ENCODE measurements at regions not wholly inside any gene's neighbourhood (a gene's known extent, or its start where the extent isn't known, plus 50 kb on each side); places are given as distances from the start of the nearest gene placed in this dataset.

GRCh38 chr13:30017880-30018279 is 167.5 kb upstream of the UBL3 start:
- Histone ChIP-seq H2AFZ (ENCODE audit: low read depth, low read length) (no peak overlapping the region), H3K79me2 (ENCODE audit: low read length) (no peaks in the 10 kb centered on the region), H3K27me3 (ENCODE audit: low read depth, low read length) (peaks cover 26% of the 10 kb centered on the region), H3K4me2 (ENCODE audit: low read length) (no peak overlapping the region), H3K9me3 (ENCODE audit: insufficient read depth, low read length) (no peaks in the 10 kb centered on the region), H3K27ac (ENCODE audit: low read length) (no peak overlapping the region), H3K9ac (ENCODE audit: low read length) (no peak overlapping the region), H3K36me3 (replicated peaks; ENCODE audit: low read depth, low read length) (no peaks in the 10 kb centered on the region), H3K4me1 (ENCODE audit: low read length) (peaks cover 14% of the 10 kb centered on the region), H3K4me3 (ENCODE audit: low read length) (no peak overlapping the region), H4K20me1 (ENCODE audit: insufficient read depth, low read length) (no peaks in the 10 kb centered on the region)
- TF ChIP-seq CTCF (IDR thresholded peaks at IDR 0.05; ENCODE audit: low read depth, low read length) (no peak), EZH2phosphoT487 (IDR thresholded peaks at IDR 0.05; ENCODE audit: low read depth) (no peak)

GRCh38 chr13:30016398-30016797 is 166.0 kb upstream of the UBL3 start:
- H3K9ac ChIP-seq (ENCODE audit: low read length): no peak overlapping the region
- H3K79me2 ChIP-seq (ENCODE audit: low read length): no peaks in the 10 kb centered on the region
- H3K4me3 ChIP-seq (ENCODE audit: low read length): no peak overlapping the region
- H3K4me1 ChIP-seq (ENCODE audit: low read length): peaks cover 6% of the 10 kb centered on the region
- H3K27me3 ChIP-seq (ENCODE audit: low read depth, low read length): peaks cover 26% of the 10 kb centered on the region
- H3K27ac ChIP-seq (ENCODE audit: low read length): no peak overlapping the region
- no peaks in the 10 kb centered on the region for H3K9me3 ChIP-seq (ENCODE audit: insufficient read depth, low read length)
- H3K36me3 ChIP-seq (replicated peaks; ENCODE audit: low read depth, low read length): no peaks in the 10 kb centered on the region
- no peaks in the 10 kb centered on the region for H4K20me1 ChIP-seq (ENCODE audit: insufficient read depth, low read length)
- no peak for TF ChIP-seq CTCF (IDR thresholded peaks at IDR 0.05; ENCODE audit: low read depth, low read length)
- no peak for TF ChIP-seq EZH2phosphoT487 (IDR thresholded peaks at IDR 0.05; ENCODE audit: low read depth)
- H2AFZ ChIP-seq (ENCODE audit: low read depth, low read length): no peak overlapping the region
- H3K4me2 ChIP-seq (ENCODE audit: low read length): no peak overlapping the region

- no peak overlapping the region for H2AFZ ChIP-seq (ENCODE audit: low read depth, low read length)
- H3K27ac ChIP-seq (ENCODE audit: low read length): no peak overlapping the region
- H3K4me1 ChIP-seq (ENCODE audit: low read length): peaks cover 2% of the 10 kb centered on the region
- TF ChIP-seq CTCF (IDR thresholded peaks at IDR 0.05; ENCODE audit: low read depth, low read length) (no peak), EZH2phosphoT487 (IDR thresholded peaks at IDR 0.05; ENCODE audit: low read depth) (no peak)
- no peaks in the 10 kb centered on the region for H4K20me1 ChIP-seq (ENCODE audit: insufficient read depth, low read length)
- no peak overlapping the region for H3K4me2 ChIP-seq (ENCODE audit: low read length)
- H3K36me3 ChIP-seq (replicated peaks; ENCODE audit: low read depth, low read length): no peaks in the 10 kb centered on the region
- peaks cover 23% of the 10 kb centered on the region for H3K27me3 ChIP-seq (ENCODE audit: low read depth, low read length)
- H3K9ac ChIP-seq (ENCODE audit: low read length): no peak overlapping the region
- H3K9me3 ChIP-seq (ENCODE audit: insufficient read depth, low read length): no peaks in the 10 kb centered on the region
- no peaks in the 10 kb centered on the region for H3K79me2 ChIP-seq (ENCODE audit: low read length)
- H3K4me3 ChIP-seq (ENCODE audit: low read length): no peak overlapping the region
Observed at GRCh38 chr13:30009411-30009810, 159.0 kb upstream of the UBL3 start.

GRCh38 chr13:30006246-30006645 is 155.8 kb upstream of the UBL3 start:
- H3K9ac ChIP-seq (ENCODE audit: low read length): no peak overlapping the region
- H3K4me2 ChIP-seq (ENCODE audit: low read length): no peak overlapping the region
- no peaks in the 10 kb centered on the region for H3K79me2 ChIP-seq (ENCODE audit: low read length)
- no peak overlapping the region for H3K27ac ChIP-seq (ENCODE audit: low read length)
- no peak overlapping the region for H3K4me3 ChIP-seq (ENCODE audit: low read length)
- peaks cover 15% of the 10 kb centered on the region; the same call in 1 of the 2 replicates for H3K27me3 ChIP-seq (ENCODE audit: low read depth, low read length)
- peaks cover 29% of the 10 kb centered on the region for H3K4me1 ChIP-seq (ENCODE audit: low read length)
- H4K20me1 ChIP-seq (ENCODE audit: insufficient read depth, low read length): no peaks in the 10 kb centered on the region
- no peaks in the 10 kb centered on the region for H3K36me3 ChIP-seq (replicated peaks; ENCODE audit: low read depth, low read length)
- no peak for TF ChIP-seq EZH2phosphoT487 (IDR thresholded peaks at IDR 0.05; ENCODE audit: low read depth)
- no peak for TF ChIP-seq CTCF (IDR thresholded peaks at IDR 0.05; ENCODE audit: low read depth, low read length)
- H2AFZ ChIP-seq (ENCODE audit: low read depth, low read length): no peak overlapping the region
- no peaks in the 10 kb centered on the region for H3K9me3 ChIP-seq (ENCODE audit: insufficient read depth, low read length)
